Activated CD8-positive, alpha-beta memory T cell treated with anti-CD3 and anti-CD28 coated beads, Interleukin-2, amount 50 U/mL, for 4 hours (primary cell): ENCODE measurements at regions not wholly inside any gene's neighbourhood (a gene's known extent, or its start where the extent isn't known, plus 50 kb on each side); places are given as distances from the start of the nearest gene placed in this dataset.
"Not testable (repeated sequence)": the region's sequence is repeated elsewhere in the genome, so short reads cannot be mapped to it uniquely, and the experiment has no call there.

Source experiments
- DNase-seq: peaks from one replicate; pipeline ENCODE4 v3.0.0-alpha.2; 2020

- DNase-seq, result no peak
Observed at GRCh38 chr14:97993508-97994019, 1196.4 kb downstream of the VRK1 start.

DNA sequence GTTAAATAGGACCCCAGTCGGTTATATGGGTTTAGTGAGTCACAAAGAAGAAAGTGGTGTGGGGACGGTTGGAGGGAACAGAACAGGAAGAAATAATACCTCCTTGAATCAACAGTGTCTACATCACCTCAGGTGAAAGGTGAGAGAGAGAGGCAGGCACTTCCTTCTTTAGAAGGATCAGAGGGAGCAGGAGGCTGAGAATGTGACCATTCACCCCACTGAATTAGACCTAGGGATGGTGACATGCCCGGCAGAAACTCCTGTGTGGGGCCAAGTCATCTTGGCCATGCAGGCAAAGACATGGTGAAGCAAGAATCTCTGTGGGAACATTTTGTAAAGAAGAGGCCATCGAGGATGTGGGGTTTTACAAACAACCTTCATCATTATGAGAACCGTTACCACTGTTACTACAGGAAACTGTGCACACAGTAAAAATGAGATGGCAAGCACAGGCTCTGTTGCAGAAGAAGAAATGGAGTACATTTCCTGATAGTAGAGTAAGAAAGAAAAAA, 1196.9 kb downstream of the VRK1 start:
- DNase-seq, result peak; percentile 21

DNA sequence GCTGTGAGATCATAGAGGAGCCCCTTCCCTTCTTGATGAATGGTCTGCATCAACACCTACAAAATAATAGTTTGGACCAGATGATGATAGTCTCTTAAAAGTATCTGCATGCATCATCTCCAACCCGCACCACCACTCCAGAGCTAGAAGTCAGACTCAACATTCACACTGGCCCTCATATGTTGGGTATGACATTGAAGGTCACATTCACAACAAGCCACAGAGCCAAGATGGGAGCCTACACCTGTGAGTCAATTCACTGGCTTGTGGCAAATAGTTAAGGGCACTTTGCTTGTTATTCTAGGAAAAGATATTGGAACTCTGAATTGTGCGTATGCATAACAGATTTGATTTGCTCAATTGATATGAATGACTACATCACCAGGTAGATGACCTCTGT, 1197.9 kb downstream of the VRK1 start:
- DNase-seq, result no peak

DNA sequence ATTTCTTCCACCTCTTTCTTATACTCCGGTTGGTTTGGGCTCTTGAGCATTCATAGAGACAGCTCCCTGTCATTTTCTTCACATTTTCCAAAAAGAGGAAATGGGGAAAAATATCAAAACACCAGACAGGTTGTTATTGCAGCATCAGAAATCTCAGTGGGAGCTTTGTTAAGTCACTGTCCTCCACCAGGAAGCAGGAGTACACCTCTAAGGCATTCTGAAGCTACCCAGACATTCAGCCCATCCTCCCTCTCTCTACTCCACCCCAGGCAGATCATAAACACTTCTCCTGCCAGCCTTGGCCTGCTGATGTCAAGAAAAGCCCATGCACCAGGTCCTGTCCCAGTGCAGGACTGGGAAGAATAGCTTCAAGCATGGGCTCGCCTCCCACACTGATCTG, 1198.3 kb downstream of the VRK1 start:
- no peak for DNase-seq

GRCh38 chr14:98006008-98006407, 1208.8 kb downstream of the VRK1 start:
- DNase-seq, result no peak

DNA sequence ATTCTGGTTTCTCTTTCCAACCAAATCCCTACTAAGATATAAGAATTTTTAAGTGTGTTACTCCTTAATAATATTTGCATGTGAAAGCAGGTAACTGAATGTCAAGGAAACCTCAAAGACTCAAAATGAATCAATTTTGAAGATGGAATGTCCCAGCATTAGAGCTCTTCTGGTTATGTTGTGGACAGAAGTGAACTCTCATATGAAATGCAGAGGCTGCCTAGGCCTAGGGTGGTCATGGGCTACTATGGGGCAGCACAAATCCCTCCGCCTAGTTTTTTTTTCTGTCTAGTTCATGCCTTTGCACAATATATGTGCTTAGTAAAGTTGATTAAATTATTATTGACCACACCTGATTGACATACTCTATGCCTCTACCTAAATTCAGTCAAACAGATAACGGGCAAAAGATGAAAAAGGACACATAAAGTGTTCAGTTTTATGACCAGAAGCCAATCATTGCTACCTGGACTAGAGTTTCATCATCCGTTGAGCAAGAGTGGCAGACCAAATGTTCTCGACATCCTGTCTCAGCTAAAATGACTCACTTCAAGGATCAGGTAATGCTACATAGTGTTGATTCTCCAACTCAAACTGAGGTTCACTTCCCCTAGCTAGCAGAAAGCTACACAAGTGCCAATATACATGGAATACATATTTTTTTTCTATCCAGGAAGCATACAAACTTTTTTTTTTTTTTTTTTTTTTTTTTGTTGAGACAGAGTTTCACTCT, 1211.4 kb downstream of the VRK1 start:
- no peak for DNase-seq

DNA sequence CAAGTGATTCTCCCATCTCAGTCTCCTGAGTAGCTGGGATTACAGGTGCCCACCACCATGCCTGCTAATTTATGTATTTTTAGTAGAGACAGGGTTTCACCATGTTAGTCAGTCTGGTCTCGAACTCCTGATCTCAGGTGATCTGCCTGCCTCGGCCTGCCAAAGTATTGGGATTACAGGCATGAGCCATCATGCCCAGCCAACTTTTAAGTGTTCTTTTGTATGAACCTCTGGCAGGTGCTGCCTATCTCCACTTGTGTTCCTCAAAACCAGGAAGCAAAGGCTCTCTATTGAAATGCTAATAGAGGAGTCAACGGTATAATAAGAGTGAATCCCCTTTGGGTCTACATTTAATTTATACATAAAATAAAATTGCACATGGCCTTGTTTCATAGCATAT, 1212.0 kb downstream of the VRK1 start:
- not testable (repeated sequence) for DNase-seq

DNA sequence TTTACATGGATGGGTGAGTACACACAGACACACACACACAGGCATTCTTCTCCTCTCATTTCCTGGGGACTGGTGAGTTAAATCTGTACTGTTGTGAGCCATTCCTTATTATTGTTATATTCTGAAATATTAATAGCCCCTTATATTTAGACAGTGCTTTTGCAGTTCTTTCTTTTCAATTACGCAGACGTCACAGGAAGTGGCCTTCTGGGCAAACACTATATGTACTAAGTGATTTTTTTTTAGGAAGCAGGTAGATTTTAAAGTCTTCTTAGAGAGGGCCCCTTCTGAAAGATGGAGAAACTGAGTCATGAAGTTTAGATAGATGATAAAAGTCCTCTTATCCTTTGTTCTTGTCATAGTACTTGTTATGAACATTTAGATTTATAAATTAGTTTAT, 1213.6 kb downstream of the VRK1 start:
- DNase-seq, result no peak

DNA sequence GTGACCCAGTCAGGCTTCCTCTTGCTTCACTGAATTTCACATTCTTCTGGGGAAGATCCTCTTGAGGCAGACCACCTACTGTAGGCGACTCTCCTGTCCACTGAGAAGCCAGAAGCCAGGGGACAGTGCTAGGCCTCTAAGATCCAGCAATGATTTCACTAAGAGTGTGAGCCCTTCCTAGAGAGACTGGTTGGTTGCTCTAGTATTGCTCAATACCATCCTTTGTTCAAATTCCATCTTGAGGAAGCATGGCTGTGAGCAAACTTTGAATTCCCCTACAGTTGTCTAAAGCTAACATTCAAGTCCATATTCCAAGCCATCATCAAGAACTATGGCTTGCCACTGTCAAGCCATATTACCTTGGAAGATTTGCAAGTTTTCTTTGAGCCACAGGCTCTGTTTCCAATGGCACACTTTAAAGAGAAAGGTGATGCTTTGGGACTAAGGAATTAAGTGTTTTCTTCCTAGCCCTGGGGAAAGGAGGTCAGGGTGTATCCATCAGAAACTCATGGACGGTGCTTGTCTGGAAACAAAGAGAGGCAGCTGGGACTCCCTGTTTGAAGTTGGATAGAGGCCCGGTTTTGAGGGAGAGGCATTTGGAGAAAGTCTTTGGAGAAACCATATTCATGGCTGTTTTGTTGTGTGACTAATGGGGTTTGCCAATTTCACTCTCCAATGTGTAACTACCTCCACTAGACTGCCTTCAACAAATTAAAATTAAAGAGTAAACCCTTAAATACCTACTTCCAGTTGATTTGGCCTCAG, 1217.9 kb downstream of the VRK1 start:
- DNase-seq, result no peak

- no peak for DNase-seq
Observed at GRCh38 chr14:98015921-98016320, 1218.7 kb downstream of the VRK1 start.

DNA sequence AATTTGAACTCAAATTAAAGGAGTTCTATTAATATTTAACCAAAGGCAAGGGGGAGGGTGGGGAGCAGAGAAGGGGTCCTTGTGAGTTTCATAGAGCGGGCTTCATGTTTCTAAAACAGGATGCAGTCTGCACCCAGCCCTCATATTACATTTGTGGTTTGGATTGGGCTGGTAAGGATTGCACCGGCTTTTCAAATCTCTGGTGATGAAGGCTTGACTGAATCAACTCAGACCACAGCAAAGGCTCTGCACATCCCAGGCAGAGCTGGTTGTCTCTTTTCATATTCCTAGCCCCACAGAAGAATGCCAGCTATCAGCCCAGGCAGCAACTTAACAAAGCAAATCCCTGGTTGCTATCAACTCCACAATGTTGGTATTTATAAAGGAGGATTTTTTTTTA, 1221.4 kb downstream of the VRK1 start:
- no peak for DNase-seq

DNA sequence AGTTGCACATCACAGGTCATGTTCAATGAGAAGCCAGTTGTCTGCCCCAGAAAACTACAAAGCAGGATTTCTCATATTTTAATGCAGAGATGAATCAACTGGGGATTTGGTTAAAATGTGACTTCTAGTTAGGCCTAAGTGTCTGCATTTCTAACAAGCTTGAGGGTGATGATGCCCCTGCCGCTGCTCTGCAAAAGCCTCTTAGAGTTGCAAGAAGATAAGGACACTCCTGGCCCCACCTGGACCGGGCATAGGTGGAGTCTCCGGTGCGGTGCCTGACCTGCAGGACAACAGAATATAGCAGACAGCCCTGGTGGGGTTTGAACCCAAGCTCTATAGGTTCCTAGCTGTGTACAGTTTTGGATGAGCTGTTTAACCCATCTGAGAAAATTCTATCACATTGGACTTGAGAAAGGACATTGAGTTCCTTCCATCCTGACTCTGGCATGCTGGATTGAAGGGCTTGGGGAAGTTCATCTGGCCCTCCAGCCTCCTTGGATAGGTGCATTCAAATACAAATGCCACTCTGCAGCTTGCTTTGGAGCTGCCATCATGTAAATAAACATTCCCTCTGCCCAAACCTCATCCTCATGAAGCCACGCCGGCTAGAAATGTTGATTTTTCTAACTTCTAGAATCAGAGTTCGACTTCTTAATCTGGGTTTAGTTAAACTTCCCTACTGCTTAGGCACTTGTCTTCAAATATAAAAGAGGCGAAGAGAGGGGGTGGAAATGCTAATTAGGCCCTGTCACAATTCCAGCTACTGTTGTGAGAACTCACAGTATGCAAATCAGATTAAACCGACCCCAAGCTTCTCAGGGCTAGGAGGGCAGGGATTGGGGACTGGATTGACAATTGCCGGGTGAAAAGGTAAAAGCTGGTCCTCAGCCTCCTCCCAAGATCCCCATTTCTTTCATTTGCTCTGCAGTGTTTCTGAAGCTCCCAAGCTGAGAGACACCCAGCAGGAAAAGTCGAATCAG, 1225.6 kb downstream of the VRK1 start:
- DNase-seq, result no peak

- DNase-seq, result no peak
Observed at GRCh38 chr14:98028162-98028561, 1231.0 kb downstream of the VRK1 start.

DNA sequence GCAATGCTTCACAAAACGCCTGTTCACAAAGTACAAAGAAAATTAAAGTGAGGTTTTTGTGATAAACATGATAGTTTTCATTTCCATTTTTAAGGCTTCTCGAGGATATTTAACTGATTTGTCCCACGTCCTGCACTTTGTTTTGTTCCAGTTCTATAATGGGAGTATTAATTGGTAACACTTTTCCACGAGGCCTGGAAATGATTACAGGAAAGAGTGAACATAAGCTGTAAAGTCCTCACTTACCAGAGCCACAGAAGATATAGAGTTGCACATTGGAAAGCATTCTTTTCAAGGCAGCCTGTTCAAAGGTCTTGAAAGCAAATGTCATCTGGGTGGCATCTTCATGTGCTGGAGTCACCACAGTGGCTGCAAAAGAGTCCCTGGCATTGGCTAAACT, 1236.6 kb downstream of the BCL11B start:
- DNase-seq, result no peak

DNA sequence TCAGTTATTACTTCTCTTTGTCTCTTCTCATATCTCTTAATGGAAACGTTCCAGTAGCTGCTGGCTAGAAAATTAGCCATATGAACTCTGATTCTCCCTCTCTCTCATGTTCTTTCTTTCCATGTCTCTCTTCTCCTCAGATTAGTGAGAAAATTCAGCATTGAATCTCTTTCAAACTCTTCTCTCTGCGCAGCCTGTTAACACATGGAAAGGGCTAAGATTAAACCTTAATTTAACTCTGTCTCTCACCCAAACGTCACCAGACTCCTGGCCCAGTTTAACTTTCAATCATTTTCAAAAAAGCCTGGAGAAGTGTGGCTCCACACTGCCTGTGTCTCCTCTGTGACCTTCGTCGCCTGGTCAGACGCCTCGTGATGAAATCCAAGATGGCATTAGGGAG, 1234.2 kb downstream of the BCL11B start:
- no peak for DNase-seq

- DNase-seq, result no peak
Observed at GRCh38 chr14:98056946-98057345, 1215.1 kb downstream of the BCL11B start.

DNA sequence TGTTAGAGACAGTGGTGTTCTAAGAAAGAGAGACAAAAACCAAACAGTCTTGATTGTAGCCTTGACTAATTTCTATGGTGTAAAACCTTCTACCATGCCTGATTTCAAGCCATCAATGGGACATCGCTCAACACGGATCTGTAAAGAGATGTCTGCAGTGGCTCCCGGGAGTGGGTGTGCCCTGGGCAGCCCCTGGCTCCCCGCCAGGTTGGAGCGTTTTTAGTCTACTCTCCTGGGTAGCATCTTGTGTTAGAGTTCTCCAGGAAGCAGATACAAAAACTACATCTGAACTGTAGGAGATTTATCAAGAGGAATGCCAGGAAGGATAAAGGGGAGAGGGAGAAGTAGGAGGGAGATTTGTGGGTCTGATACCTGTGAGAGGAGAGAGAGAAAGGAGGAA, 1212.9 kb downstream of the BCL11B start:
- no peak for DNase-seq

DNA sequence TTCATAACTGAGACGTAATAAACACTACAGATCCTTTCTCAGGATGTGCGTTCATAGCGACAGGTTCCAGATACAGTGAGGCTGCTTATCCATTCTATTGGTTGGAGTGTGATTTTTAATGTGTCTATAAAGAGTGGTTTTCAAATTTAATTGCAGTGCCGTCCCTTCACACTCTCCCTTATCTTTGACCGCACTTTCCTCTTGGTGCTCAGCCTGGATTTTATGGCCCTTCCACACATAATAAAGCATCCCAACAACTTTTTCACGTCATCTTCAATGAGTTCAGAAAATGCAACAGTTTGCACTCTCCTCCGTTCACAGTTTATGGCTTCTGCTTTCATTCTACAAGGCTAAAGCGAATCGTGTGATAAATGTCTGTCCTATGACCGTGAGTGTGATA, 1209.9 kb downstream of the BCL11B start:
- no peak for DNase-seq

- no peak for DNase-seq
Observed at GRCh38 chr14:98069712-98070171, 1202.3 kb downstream of the BCL11B start.

GRCh38 chr14:98070536-98070935, 1201.5 kb downstream of the BCL11B start:
- no peak for DNase-seq

GRCh38 chr14:98074111-98074510, 1197.9 kb downstream of the BCL11B start:
- no peak for DNase-seq

DNA sequence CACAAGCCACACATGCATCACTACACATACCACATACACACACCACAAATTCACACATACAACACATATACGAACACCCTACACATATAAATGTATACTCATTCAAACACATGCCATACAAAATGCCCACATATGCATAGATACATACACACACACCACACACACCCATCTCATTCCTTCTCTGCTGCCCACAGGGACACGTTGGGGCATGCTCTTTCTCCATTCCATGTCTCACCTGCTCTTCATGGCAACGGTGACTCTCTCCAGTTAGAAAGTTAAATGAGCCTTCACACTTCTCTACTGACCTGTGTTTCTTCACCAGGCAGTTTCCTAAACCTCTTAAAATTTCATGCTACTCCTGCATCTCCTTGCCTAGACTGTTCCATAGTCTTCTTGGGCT, 1194.8 kb downstream of the BCL11B start:
- no peak for DNase-seq

GRCh38 chr14:98082833-98083232, 1189.2 kb downstream of the BCL11B start:
- DNase-seq, result no peak
